DOHH2 (cell line): ENCODE measurements at regions not wholly inside any gene's neighbourhood (a gene's known extent, or its start where the extent isn't known, plus 50 kb on each side); places are given as distances from the start of the nearest gene placed in this dataset.

Experiments used
- EZH2phosphoT487 ChIP-seq: fragments of 200-600 bp; sonication (generic); IDR thresholded peaks from 2 replicates; pipeline ENCODE4 v1.6.1; 2017; ENCODE audit warnings: borderline replicate concordance, mild to moderate bottlenecking, antibody characterized with exemption, low read length, moderate library complexity, mixed read lengths
- TF ChIP-seq, protein P1 (sequence below): fragments of 200-600 bp; sonication (generic); IDR thresholded peaks from one replicate; pipeline ENCODE4 v1.5.1; 2014; ENCODE audit warnings: antibody characterized with exemption, mild to moderate bottlenecking, low read depth, low read length; ENCODE audit not compliant: poor library complexity, severe bottlenecking

DNA sequence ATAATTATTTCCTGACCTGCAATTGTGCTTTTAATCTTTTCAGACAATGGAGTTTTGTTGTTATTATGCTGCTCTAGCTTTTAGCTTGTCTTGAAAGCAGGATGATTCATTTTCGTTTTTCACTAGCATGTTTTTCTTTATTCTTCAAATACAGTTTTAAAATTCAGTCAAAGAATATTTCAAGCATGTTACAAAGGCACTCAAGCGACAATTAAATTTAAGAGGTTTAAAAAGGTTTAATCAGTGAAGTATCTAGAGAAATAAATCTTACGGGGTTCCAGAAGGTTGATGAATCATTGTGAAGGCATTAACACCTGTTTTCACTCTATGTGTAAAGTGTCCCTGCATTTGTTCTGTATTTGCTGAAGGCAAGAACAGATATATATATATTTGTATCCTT lies 390.7 kb upstream of the TMEFF2 start:
- TF ChIP-seq, protein P1, sequence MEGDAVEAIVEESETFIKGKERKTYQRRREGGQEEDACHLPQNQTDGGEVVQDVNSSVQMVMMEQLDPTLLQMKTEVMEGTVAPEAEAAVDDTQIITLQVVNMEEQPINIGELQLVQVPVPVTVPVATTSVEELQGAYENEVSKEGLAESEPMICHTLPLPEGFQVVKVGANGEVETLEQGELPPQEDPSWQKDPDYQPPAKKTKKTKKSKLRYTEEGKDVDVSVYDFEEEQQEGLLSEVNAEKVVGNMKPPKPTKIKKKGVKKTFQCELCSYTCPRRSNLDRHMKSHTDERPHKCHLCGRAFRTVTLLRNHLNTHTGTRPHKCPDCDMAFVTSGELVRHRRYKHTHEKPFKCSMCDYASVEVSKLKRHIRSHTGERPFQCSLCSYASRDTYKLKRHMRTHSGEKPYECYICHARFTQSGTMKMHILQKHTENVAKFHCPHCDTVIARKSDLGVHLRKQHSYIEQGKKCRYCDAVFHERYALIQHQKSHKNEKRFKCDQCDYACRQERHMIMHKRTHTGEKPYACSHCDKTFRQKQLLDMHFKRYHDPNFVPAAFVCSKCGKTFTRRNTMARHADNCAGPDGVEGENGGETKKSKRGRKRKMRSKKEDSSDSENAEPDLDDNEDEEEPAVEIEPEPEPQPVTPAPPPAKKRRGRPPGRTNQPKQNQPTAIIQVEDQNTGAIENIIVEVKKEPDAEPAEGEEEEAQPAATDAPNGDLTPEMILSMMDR, result no peak
- TF ChIP-seq EZH2phosphoT487, result no peak
